HEK293 (cell line): ENCODE measurements at regions not wholly inside any gene's neighbourhood (a gene's known extent, or its start where the extent isn't known, plus 50 kb on each side); places are given as distances from the start of the nearest gene placed in this dataset.

Experiments
- CTCF ChIA-PET: fragments of 350-600 bp; formaldehyde crosslinking; extraction: SDS; loops from one replicate; lab custom pipeline; 2021; ENCODE audit warnings: antibody characterized with exemption; lab: Yijun Ruan, JAX
- POLR2A ChIA-PET: fragments of 300-600 bp; formaldehyde crosslinking; extraction: SDS; loops from one replicate; lab custom pipeline; 2020; ENCODE audit warnings: antibody characterized with exemption, inconsistent platforms; lab: Yijun Ruan, JAX
- H3K27ac ChIP-seq: fragments of 200-500 bp; sonication (Bioruptor generic); 2 replicates; pipeline ENCODE4 v1.5.1; 2014; ENCODE audit warnings: low read depth, low read length, control low read depth, inconsistent platforms; ENCODE audit errors: extremely low read depth
- H3K36me3 ChIP-seq, 2 experiments: fragments of 200-500 bp in 1 of 2; sonication (Bioruptor generic) in 1 of 2; 1 replicate in 1 of 2; 2 replicates in 1 of 2; pipeline ENCODE4 v1.5.1; 2014 to 2017; ENCODE audit warnings: inconsistent platforms in 2 of 2, low read length in 2 of 2; ENCODE audit not compliant: control insufficient read depth in 2 of 2, insufficient read depth in 1 of 2
- H3K4me1 ChIP-seq: fragments of 200-500 bp; sonication (Bioruptor generic); 2 replicates; pipeline ENCODE4 v1.5.1; 2014; ENCODE audit warnings: mild to moderate bottlenecking, low read length, inconsistent platforms; ENCODE audit not compliant: control insufficient read depth, insufficient read depth
- H3K4me3 ChIP-seq: 2 replicates; pipeline ENCODE4 v1.5.1; 2011; ENCODE audit warnings: low read depth, mild to moderate bottlenecking, control low read depth, low read length, moderate library complexity
- H3K9me3 ChIP-seq: fragments of 200-500 bp; sonication (Bioruptor generic); 2 replicates; pipeline ENCODE4 v1.5.1; 2014; ENCODE audit warnings: low read depth, low read length, inconsistent platforms; ENCODE audit not compliant: control insufficient read depth, insufficient read depth
- KLF10 ChIP-seq: fragments of 450-650 bp; IDR thresholded peaks from 2 replicates; pipeline ENCODE4 v1.5.1; 2018; ENCODE audit warnings: missing biosample characterization, mild to moderate bottlenecking, missing genetic modification characterization
- KLF8 ChIP-seq: fragments of 450-650 bp; formaldehyde crosslinking; IDR thresholded peaks from 2 replicates; pipeline ENCODE4 v1.5.1; 2016; ENCODE audit warnings: missing biosample characterization, missing genetic modification characterization
- PATZ1 ChIP-seq: fragments of 450-650 bp; formaldehyde crosslinking; IDR thresholded peaks from 2 replicates; pipeline ENCODE4 v1.5.1; 2016; ENCODE audit warnings: missing biosample characterization, missing genetic modification characterization
- PRDM1 ChIP-seq: fragments of 450-650 bp; formaldehyde crosslinking; IDR thresholded peaks from 2 replicates; pipeline ENCODE4; 2016; ENCODE audit warnings: missing biosample characterization, missing genetic modification characterization
- RBAK ChIP-seq: fragments of 450-650 bp; formaldehyde crosslinking; IDR thresholded peaks from 2 replicates; pipeline ENCODE4 v1.5.1; 2016; ENCODE audit warnings: missing biosample characterization, missing genetic modification characterization
- SETDB1 ChIP-seq: IDR thresholded peaks from one replicate; pipeline ENCODE4 v1.6.1; 2017; ENCODE audit warnings: mild to moderate bottlenecking, low read length, moderate library complexity, mixed read lengths; ENCODE audit not compliant: insufficient read length
- ZBTB10 ChIP-seq: fragments of 450-650 bp; formaldehyde crosslinking; IDR thresholded peaks from 2 replicates; pipeline ENCODE4 v1.5.1; 2016; ENCODE audit warnings: missing biosample characterization, missing genetic modification characterization
- ZBTB17 ChIP-seq: fragments of 450-650 bp; formaldehyde crosslinking; IDR thresholded peaks from 2 replicates; pipeline ENCODE4 v1.5.1; 2016; ENCODE audit warnings: missing biosample characterization, missing genetic modification characterization
- ZBTB20 ChIP-seq: fragments of 450-650 bp; formaldehyde crosslinking; IDR thresholded peaks from 2 replicates; pipeline ENCODE4 v1.5.1; 2016; ENCODE audit warnings: missing biosample characterization, missing genetic modification characterization
- ZBTB6 ChIP-seq: fragments of 450-650 bp; formaldehyde crosslinking; IDR thresholded peaks from 2 replicates; pipeline ENCODE4 v1.5.1; 2017; ENCODE audit warnings: missing biosample characterization, missing genetic modification characterization
- ZFP69B ChIP-seq: fragments of 450-650 bp; formaldehyde crosslinking; IDR thresholded peaks from 2 replicates; pipeline ENCODE4 v1.5.1; 2016; ENCODE audit warnings: missing biosample characterization, missing genetic modification characterization
- ZNF121 ChIP-seq: fragments of 450-650 bp; formaldehyde crosslinking; IDR thresholded peaks from 2 replicates; pipeline ENCODE4 v1.5.1; 2016; ENCODE audit warnings: missing biosample characterization, missing genetic modification characterization
- ZNF214 ChIP-seq: fragments of 450-650 bp; formaldehyde crosslinking; IDR thresholded peaks from 2 replicates; pipeline ENCODE4 v1.5.1; 2017; ENCODE audit warnings: missing biosample characterization, mild to moderate bottlenecking, missing genetic modification characterization, borderline replicate concordance
- ZNF23 ChIP-seq: fragments of 450-650 bp; formaldehyde crosslinking; IDR thresholded peaks from 2 replicates; pipeline ENCODE4 v1.5.1; 2016; ENCODE audit warnings: missing biosample characterization, missing genetic modification characterization, borderline replicate concordance
- ZNF266 ChIP-seq: fragments of 450-650 bp; formaldehyde crosslinking; IDR thresholded peaks from 2 replicates; pipeline ENCODE4 v1.5.1; 2016; ENCODE audit warnings: missing biosample characterization, missing genetic modification characterization, low read depth
- ZNF280C ChIP-seq: fragments of 450-650 bp; formaldehyde crosslinking; IDR thresholded peaks from 2 replicates; pipeline ENCODE4 v1.5.1; 2016; ENCODE audit warnings: missing biosample characterization, missing genetic modification characterization
- ZNF394 ChIP-seq: fragments of 450-650 bp; formaldehyde crosslinking; IDR thresholded peaks from 2 replicates; pipeline ENCODE4 v1.5.1; 2016; ENCODE audit warnings: missing biosample characterization, missing genetic modification characterization, mild to moderate bottlenecking, moderate library complexity, borderline replicate concordance
- ZNF404 ChIP-seq: fragments of 450-650 bp; formaldehyde crosslinking; IDR thresholded peaks from 2 replicates; pipeline ENCODE4 v1.5.1; 2017; ENCODE audit warnings: missing biosample characterization, missing genetic modification characterization
- ZNF513 ChIP-seq: fragments of 450-650 bp; IDR thresholded peaks from 2 replicates; pipeline ENCODE4 v1.5.1; 2018; ENCODE audit warnings: missing biosample characterization, missing genetic modification characterization
- ZNF544 ChIP-seq: fragments of 450-650 bp; formaldehyde crosslinking; IDR thresholded peaks from 2 replicates; pipeline ENCODE4 v1.5.0; 2017; ENCODE audit warnings: missing biosample characterization, missing genetic modification characterization
- ZNF555 ChIP-seq: fragments of 450-650 bp; formaldehyde crosslinking; conservative IDR thresholded peaks from 2 replicates; pipeline ENCODE4 v1.5.1; 2017; ENCODE audit warnings: missing biosample characterization, mild to moderate bottlenecking, missing genetic modification characterization, inconsistent platforms
- ZNF560 ChIP-seq: fragments of 450-650 bp; formaldehyde crosslinking; IDR thresholded peaks from 2 replicates; pipeline ENCODE4 v1.5.1; 2017; ENCODE audit warnings: missing biosample characterization, missing genetic modification characterization, borderline replicate concordance
- ZNF623 ChIP-seq: fragments of 450-650 bp; formaldehyde crosslinking; IDR thresholded peaks from 2 replicates; pipeline ENCODE4 v1.5.1; 2016; ENCODE audit warnings: missing biosample characterization, missing genetic modification characterization
- ZNF629 ChIP-seq: fragments of 450-650 bp; formaldehyde crosslinking; IDR thresholded peaks from 2 replicates; pipeline ENCODE4 v1.5.1; 2017; ENCODE audit warnings: missing biosample characterization, missing genetic modification characterization
- ZNF76 ChIP-seq: fragments of 450-650 bp; formaldehyde crosslinking; IDR thresholded peaks from 2 replicates; pipeline ENCODE4; 2016; ENCODE audit warnings: low read depth, missing biosample characterization, missing genetic modification characterization, borderline replicate concordance
- ZNF777 ChIP-seq: fragments of 450-650 bp; formaldehyde crosslinking; IDR thresholded peaks from 2 replicates; pipeline ENCODE4 v1.5.1; 2017; ENCODE audit warnings: missing biosample characterization, missing genetic modification characterization, borderline replicate concordance
- ZNF791 ChIP-seq: fragments of 450-650 bp; formaldehyde crosslinking; IDR thresholded peaks from 2 replicates; pipeline ENCODE4 v1.5.1; 2016; ENCODE audit warnings: missing biosample characterization, missing genetic modification characterization
- ZNF830 ChIP-seq: fragments of 450-650 bp; IDR thresholded peaks from 2 replicates; pipeline ENCODE4 v1.5.0; 2018; ENCODE audit warnings: missing biosample characterization, missing genetic modification characterization, low read depth, mild to moderate bottlenecking, moderate library complexity
- ZSCAN5A ChIP-seq: fragments of 450-650 bp; formaldehyde crosslinking; IDR thresholded peaks from 2 replicates; pipeline ENCODE4 v1.5.1; 2016; ENCODE audit warnings: missing biosample characterization, missing genetic modification characterization

- H3K27ac ChIP-seq: no peak overlapping the region
- POLR2A ChIA-PET: no interaction called here
Measured at GRCh38 chr15:62272290-62272689, 107.2 kb upstream of the C2CD4B start.

GRCh38 chr15:62275831-62276230 is 110.7 kb upstream of the C2CD4B start:
- H3K4me1 ChIP-seq: no peaks in the 10 kb centered on the region
- ChIA-PET CTCF (no interaction called here), POLR2A (no interaction called here)
- H3K36me3 ChIP-seq: no peaks in the 10 kb centered on the region
- no peak overlapping the region for H3K27ac ChIP-seq
- no peak overlapping the region for H3K4me3 ChIP-seq
- H3K9me3 ChIP-seq: no peaks in the 10 kb centered on the region
- TF ChIP-seq ZNF513 (tag by site-specific recombination): no peak
- TF ChIP-seq ZBTB20 (tag by site-specific recombination): no peak
- no peak for TF ChIP-seq ZBTB10 (tag by site-specific recombination)
- TF ChIP-seq PATZ1 (tag by site-specific recombination): no peak
- TF ChIP-seq ZNF791 (tag by site-specific recombination): no peak
- no peak for TF ChIP-seq ZNF280C (tag by site-specific recombination)
- no peak for TF ChIP-seq ZNF560 (tag by site-specific recombination)
- no peak for TF ChIP-seq ZNF76
- no peak for TF ChIP-seq ZNF214 (tag by site-specific recombination)
- no peak for TF ChIP-seq KLF10 (tag by site-specific recombination)
- no peak for TF ChIP-seq ZFP69B (tag by site-specific recombination)
- TF ChIP-seq ZNF394 (tag by site-specific recombination): no peak
- TF ChIP-seq ZNF623 (tag by site-specific recombination): no peak
- no peak for TF ChIP-seq ZNF266
- no peak for TF ChIP-seq ZNF404 (tag by site-specific recombination)

More at GRCh38 chr15:62272290-62272689, 107.2 kb upstream of the C2CD4B start:
- Histone ChIP-seq H3K4me1 (no peaks in the 10 kb centered on the region), H3K36me3 (no peaks in the 10 kb centered on the region), H3K4me3 (no peak overlapping the region), H3K9me3 (no peaks in the 10 kb centered on the region)
- CTCF ChIA-PET: no interaction called here
- no peak for TF ChIP-seq ZBTB17
- TF ChIP-seq ZNF777 (tag by site-specific recombination): no peak
- no peak for TF ChIP-seq SETDB1
- no peak for TF ChIP-seq ZNF121 (tag by site-specific recombination)
- no peak for TF ChIP-seq ZNF830 (tag by site-specific recombination)
- TF ChIP-seq RBAK: no peak
- TF ChIP-seq ZBTB6: no peak
- TF ChIP-seq ZNF544 (tag by site-specific recombination): no peak
- TF ChIP-seq ZSCAN5A: no peak
- no peak for TF ChIP-seq PRDM1
- TF ChIP-seq KLF8 (tag by site-specific recombination): no peak
- TF ChIP-seq ZNF23: no peak
- TF ChIP-seq ZNF555 (tag by site-specific recombination): no peak
- TF ChIP-seq ZNF629 (tag by site-specific recombination): no peak
